Nephron (organoid): ENCODE measurements at regions not wholly inside any gene's neighbourhood (a gene's known extent, or its start where the extent isn't known, plus 50 kb on each side); places are given as distances from the start of the nearest gene placed in this dataset.
A peak's percentile ranks its signal among the peaks of the same experiment; 100 is the strongest.

ENCODE experiments used
- H3K27ac Mint-ChIP-seq, 3 experiments: 2 replicates each; pipeline ENCODE4 v1.8.0; 2020; ENCODE audit warnings: mixed read lengths in 3 of 3, mild to moderate bottlenecking in 2 of 3, moderate library complexity in 1 of 3
- H3K27me3 Mint-ChIP-seq: 2 replicates; pipeline ENCODE4 v1.8.0; 2021; ENCODE audit warnings: low read depth, mild to moderate bottlenecking, moderate library complexity, mixed read lengths
- H3K36me3 Mint-ChIP-seq: 2 replicates; pipeline ENCODE4 v1.8.0; 2020; ENCODE audit warnings: low read depth, mixed read lengths
- H3K4me1 Mint-ChIP-seq: 2 replicates; pipeline ENCODE4 v1.8.0; 2020; ENCODE audit warnings: mixed read lengths
- H3K4me3 Mint-ChIP-seq, 3 experiments: 2 replicates each; pipeline ENCODE4 v1.8.0; 2020; ENCODE audit warnings: mild to moderate bottlenecking in 3 of 3, mixed read lengths in 3 of 3, moderate library complexity in 2 of 3
- H3K9me3 Mint-ChIP-seq: 2 replicates; pipeline ENCODE4 v1.8.0; 2020; ENCODE audit warnings: mixed read lengths
- TF ChIP-seq, protein P1 (sequence below), 3 experiments: fragments of 200-600 bp; sonication (generic); IDR thresholded peaks; one replicate each; pipeline ENCODE4 v1.5.0; 2021; ENCODE audit warnings: antibody characterized with exemption in 3 of 3; ENCODE audit not compliant: unreplicated experiment in 3 of 3

DNA sequence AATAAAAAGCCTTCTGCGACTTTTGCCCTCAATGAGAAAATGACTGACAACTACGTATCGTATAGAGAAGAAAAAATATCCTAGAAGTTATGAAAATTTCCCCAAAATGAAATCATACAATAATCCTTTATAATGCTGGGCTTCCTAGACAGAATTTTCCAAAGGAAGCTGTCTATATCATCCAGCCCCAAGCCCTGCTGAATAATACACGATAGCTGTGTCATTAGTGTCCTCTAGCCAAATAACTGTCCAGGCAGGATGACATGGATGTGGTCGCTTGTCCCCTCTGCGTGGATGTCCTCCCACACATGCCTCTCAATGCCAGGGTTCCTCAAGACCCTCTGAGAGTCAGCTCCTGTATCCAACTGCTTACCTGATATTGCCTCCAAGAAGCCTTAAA is 61.7 kb upstream of the ECHDC3 start:
- H3K27me3 Mint-ChIP-seq, result peaks cover 47% of the 10 kb centered on the region
- TF ChIP-seq, protein P1, sequence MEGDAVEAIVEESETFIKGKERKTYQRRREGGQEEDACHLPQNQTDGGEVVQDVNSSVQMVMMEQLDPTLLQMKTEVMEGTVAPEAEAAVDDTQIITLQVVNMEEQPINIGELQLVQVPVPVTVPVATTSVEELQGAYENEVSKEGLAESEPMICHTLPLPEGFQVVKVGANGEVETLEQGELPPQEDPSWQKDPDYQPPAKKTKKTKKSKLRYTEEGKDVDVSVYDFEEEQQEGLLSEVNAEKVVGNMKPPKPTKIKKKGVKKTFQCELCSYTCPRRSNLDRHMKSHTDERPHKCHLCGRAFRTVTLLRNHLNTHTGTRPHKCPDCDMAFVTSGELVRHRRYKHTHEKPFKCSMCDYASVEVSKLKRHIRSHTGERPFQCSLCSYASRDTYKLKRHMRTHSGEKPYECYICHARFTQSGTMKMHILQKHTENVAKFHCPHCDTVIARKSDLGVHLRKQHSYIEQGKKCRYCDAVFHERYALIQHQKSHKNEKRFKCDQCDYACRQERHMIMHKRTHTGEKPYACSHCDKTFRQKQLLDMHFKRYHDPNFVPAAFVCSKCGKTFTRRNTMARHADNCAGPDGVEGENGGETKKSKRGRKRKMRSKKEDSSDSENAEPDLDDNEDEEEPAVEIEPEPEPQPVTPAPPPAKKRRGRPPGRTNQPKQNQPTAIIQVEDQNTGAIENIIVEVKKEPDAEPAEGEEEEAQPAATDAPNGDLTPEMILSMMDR (IDR thresholded peaks at IDR 0.05; ENCODE audit: unreplicated experiment in 3 of 3), result no peak
- no peak overlapping the region for H3K4me3 Mint-ChIP-seq
- H3K9me3 Mint-ChIP-seq, result no peaks in the 10 kb centered on the region
- no peak overlapping the region for H3K27ac Mint-ChIP-seq
- H3K4me1 Mint-ChIP-seq, result peaks cover 26% of the 10 kb centered on the region
- no peaks in the 10 kb centered on the region for H3K36me3 Mint-ChIP-seq

DNA sequence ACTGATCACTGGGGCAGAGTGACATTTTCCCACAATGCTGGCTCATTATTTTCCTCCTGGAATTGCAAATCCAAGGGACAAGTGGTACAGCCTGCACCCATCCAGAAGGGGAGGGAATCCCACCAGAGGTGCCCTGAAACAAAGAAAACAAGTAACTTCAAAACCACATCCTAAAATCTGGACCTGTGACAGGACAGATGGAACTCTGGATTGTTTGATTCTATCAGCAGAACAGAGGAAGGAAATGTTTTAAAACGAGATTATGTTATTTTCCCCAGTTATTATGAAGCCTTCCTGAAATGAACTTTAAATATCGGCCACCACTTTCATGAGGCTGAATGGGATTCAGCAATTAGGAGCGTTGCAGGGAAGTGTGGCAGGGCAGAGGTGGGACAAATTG is 62.2 kb upstream of the ECHDC3 start:
- H3K9me3 Mint-ChIP-seq, result no peaks in the 10 kb centered on the region
- H3K27me3 Mint-ChIP-seq, result peaks cover 42% of the 10 kb centered on the region
- no peak overlapping the region for H3K27ac Mint-ChIP-seq
- TF ChIP-seq, protein P1 (IDR thresholded peaks at IDR 0.05; ENCODE audit: unreplicated experiment in 3 of 3), result no peak
- peaks cover 21% of the 10 kb centered on the region for H3K4me1 Mint-ChIP-seq
- no peak overlapping the region for H3K4me3 Mint-ChIP-seq
- H3K36me3 Mint-ChIP-seq, result no peaks in the 10 kb centered on the region

DNA sequence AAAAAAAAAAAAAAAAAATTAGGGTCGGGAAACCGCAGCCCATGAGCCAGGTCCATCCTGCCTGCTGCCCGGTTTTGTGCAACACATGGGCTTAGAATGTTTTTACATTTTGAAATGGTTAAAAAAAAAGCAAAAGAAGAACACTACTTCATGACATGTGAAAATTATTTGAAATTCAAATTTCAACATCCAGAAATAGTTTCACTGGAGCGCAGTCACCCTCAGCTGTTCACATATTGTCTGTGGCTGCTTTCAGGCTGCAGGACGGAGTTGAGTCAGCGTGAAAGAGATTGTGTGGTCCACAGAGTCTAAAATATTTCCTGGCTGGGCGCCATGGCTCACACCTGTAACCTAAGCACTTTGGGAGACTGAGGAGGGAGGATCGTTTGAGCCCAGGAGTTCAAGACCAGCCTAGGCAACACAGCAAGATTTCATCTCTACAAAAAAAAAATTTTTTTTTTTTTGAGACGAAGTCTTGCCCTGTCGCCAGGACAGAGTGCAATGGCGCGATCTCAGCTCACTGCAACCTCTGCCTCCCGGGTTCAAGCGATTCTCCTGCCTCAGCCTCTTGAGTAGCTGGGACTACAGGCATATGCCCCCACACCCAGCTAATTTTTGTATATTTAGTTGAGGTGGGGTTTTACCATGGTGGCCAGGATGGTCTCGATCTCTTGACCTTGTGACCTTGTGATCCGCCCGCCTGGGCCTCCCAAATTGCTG is 63.9 kb upstream of the ECHDC3 start:
- no peaks in the 10 kb centered on the region for H3K9me3 Mint-ChIP-seq
- H3K4me1 Mint-ChIP-seq, result peaks cover 15% of the 10 kb centered on the region
- H3K36me3 Mint-ChIP-seq, result no peaks in the 10 kb centered on the region
- no peak overlapping the region for H3K27ac Mint-ChIP-seq
- TF ChIP-seq, protein P1 (IDR thresholded peaks at IDR 0.05; ENCODE audit: unreplicated experiment in 3 of 3), result no peak
- H3K4me3 Mint-ChIP-seq, result no peak overlapping the region
- H3K27me3 Mint-ChIP-seq, result peaks cover 27% of the 10 kb centered on the region

DNA sequence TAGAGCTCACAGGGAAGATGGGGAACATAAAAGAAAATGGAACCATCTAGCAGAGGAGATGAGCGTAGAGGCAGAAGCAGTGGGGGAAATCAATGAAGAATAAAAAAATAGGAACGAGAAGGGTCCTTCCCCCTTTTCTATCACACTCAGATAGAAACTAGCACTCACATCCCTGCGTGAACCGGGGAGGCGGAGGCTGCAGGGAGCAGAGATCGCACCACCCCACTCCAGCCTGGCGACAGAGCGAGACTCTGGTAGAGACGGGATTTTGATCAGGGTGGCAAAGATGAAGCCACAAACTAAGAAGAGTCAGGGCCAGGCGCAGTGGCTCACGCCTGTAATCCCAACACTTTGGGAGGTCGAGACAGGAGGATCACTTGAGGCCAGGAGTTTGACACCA is 64.7 kb upstream of the ECHDC3 start:
- TF ChIP-seq, protein P1 (IDR thresholded peaks at IDR 0.05; ENCODE audit: unreplicated experiment in 3 of 3), result no peak
- H3K4me3 Mint-ChIP-seq, result no peak overlapping the region
- H3K4me1 Mint-ChIP-seq, result peaks cover 12% of the 10 kb centered on the region
- H3K36me3 Mint-ChIP-seq, result no peaks in the 10 kb centered on the region
- no peak overlapping the region for H3K27ac Mint-ChIP-seq
- H3K27me3 Mint-ChIP-seq, result peaks cover 19% of the 10 kb centered on the region
- no peaks in the 10 kb centered on the region for H3K9me3 Mint-ChIP-seq

DNA sequence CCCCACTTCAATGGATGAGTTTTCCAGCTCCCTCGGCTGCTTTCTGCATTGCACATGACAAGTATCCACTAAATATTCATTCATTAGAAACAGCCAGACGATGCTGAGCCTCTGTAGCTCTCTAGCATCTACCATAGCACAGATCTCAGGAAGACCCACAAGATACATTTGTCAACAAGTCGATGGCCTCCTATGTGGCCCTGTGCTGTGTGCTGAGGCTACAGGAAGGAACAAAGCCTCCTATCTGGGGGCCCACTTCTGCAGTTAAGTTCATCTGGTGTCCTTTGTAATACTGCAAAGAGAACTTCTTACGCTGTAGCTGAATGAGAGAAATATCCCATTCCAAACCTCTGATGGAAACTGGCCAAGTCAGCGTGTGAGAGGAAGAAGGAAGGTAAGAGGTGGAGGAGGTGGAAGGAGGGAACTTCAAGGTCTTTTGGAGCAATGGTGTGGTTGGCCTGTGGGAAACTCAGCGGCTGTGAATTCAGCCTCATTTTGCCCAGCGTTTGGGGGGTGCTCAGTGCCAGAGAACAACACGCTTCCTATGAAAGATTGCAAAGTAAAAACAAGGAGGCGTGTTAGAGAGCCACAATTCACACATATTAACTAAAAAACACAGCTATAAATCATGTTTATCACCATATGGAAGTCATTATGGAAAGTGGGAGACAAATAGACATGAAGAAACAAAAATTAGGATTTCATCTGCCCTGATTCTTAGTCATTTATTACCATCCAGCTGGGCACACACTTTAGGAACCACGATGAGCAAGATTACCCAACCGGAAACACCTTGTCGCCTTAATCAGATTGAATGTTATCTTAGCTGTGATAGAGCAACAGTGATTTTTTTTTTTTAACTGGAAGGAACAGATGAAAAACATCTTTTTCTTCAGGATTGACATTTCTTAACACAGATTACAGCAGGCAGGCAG is 62.2 kb upstream of the USP6NL start:
- TF ChIP-seq, protein P1 (IDR thresholded peaks at IDR 0.05; ENCODE audit: unreplicated experiment in 3 of 3), result no peak
- peak overlapping the region in 2 of 3 experiments; percentile 29 to 50 for H3K27ac Mint-ChIP-seq
- H3K36me3 Mint-ChIP-seq, result no peaks in the 10 kb centered on the region
- H3K9me3 Mint-ChIP-seq, result no peaks in the 10 kb centered on the region
- peaks cover 19% of the 10 kb centered on the region for H3K4me1 Mint-ChIP-seq
- peak overlapping the region in 1 of 3 experiments; percentile 23 for H3K4me3 Mint-ChIP-seq
- no peaks in the 10 kb centered on the region for H3K27me3 Mint-ChIP-seq
